NCI-H69 (cell line): ENCODE measurements at regions not wholly inside any gene's neighbourhood (a gene's known extent, or its start where the extent isn't known, plus 50 kb on each side); places are given as distances from the start of the nearest gene placed in this dataset.

Source experiments
- DNase-seq: peaks from one replicate; lab custom pipeline; 2025; lab: John Stamatoyannopoulos, UW

- DNase-seq: no peak
Observed at GRCh38 chr5:29963956-29964355, 1229.5 kb upstream of the CDH6 start.

DNA sequence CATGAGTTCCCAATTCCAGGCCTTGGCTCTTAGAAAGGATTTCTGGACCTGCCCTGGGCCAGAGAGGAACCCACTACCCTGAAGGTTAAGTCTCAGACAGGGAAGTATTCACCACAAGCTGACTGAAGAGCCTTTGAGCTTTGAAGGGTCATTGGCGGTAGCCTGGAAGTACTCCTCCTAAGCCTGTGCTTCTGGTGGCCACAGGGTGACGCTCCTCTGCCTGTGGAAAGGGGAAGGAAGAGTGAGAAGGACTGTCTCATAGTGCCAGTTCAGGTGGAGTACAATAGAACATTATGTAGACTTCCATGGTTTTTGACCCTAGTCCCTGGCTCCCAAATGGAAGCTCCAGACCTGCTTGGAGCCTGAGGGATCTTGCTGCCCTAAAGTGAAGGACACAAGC, 1233.2 kb upstream of the CDH6 start:
- peak; percentile 10 for DNase-seq

DNA sequence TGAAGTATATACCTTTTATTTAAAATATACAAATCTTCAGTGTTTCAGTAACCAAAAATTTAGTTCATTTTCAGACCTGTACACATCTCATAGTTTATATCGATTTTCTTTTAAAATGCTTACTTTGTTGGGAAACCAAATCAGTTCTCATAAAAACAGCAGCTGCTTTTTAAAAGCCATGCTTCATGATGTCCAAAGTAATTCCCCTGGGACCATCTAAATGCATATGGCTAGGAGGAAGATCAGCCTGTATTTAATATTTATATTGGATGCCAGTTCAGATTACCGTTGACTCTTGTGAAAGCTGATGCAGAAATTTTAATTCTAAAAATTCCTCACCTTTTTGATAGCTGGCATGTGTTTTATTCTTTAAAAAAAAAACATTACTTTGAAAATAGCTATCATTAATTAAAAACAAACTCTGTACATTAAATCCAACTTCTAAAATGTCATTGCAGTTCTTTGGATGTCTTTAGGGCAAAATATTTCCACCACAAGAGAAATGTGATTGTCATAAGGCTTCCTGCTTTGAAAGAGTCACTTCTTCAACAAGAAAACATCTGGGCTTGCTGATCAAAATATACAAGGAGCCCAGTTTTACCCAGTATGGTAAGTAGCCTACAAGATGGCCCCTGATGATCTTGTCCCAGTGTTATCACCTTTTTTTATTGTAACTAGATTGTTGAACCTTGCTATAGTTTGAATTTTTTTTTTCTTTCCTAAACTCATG, 1242.9 kb upstream of the CDH6 start:
- DNase-seq: peak; percentile 72

DNA sequence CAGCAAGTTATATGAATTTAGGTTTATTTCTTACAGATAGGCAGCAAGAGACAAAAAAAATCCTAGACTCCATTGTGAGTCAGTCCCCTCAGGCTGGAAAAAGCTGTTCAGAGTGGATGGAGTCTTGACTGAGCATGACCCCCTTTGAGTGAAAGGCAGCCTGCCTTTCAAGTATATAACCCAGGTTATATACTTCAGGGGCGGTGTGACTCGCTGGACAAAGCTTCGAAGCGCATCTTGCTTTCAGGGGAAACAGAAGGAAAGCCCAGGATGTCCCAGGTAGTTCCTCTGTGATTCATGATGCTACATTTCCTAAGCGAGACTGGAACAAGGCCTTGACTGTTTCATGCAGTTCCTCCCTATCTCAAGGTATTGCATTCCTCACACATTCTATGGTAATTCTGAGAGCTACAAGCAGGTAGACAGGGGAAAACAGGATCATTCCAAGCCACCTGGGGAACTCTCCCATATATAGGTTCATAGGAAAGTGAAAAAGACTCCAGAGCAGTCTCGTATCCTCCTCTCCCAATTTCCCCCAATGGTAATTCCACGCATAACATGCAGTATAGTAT, 1244.1 kb upstream of the CDH6 start:
- no peak for DNase-seq

- DNase-seq: no peak
Observed at GRCh38 chr5:29944327-29944726, 1249.2 kb upstream of the CDH6 start.

- DNase-seq: no peak
Observed at GRCh38 chr5:29942089-29942488, 1251.4 kb upstream of the CDH6 start.

- peak; percentile 39 for DNase-seq
Observed at GRCh38 chr5:29939988-29940387, 1253.5 kb upstream of the CDH6 start.

- DNase-seq: no peak
Observed at GRCh38 chr5:29935371-29935770, 1258.1 kb upstream of the CDH6 start.

DNA sequence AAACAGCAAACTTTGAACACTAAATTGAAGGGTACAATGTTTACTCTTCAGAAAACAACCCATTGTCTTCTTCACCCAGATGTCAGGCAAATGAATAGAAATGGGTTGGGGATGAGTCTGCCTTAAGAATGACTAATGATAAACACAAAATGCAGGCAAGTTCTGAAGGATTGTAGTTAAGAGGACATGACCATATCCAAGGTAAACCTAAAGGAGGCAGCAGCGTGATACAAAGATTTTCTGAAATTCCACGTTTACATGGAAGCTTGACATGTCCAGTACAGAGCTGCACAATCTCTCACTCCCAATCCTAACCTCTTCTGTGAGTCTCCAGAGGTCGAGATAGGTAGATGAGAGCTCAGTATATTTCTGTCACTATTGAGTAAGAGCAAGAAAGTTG, 1263.2 kb upstream of the CDH6 start:
- DNase-seq: peak; percentile 40

GRCh38 chr5:29924107-29924506, 1269.4 kb upstream of the CDH6 start:
- DNase-seq: no peak

DNA sequence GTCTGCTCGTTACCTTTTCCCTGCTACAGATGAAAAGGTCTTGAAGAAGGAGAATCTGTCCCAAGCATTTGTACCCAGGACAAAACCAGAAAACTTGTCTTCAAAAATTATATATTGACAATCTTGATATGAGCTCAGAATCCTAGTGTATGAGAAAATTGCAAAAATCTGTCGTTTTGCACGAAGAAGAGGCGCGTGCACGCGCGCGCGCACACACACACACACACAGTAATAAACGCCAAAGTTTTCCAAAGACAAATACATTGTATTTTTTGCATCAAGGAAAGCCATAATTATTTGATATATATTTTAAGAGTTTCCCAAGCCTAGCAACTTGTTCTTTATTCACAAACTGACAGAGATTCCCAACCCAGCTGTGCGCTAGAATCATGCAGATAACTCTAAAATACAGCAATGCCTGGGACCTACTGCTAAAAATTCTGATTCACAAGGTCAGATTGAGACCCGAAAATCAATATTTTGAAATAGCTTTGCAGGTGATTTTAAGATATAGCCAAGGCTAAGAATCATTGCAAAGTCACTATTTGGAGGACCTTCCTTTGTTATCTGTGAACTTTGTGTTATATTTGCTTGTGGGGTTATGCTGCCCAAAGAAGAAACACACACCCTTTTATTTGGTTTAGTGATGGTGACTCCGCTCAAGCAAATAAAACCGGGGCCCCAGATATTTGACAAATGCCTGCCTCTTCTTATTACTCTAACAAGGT, 1287.7 kb upstream of the CDH6 start:
- DNase-seq: no peak

- no peak for DNase-seq
Observed at GRCh38 chr5:29902859-29903258, 1290.6 kb upstream of the CDH6 start.

GRCh38 chr5:29899583-29899982, 1293.9 kb upstream of the CDH6 start:
- DNase-seq: peak; percentile 40

- peak; percentile 27 for DNase-seq
Observed at GRCh38 chr5:29897916-29898315, 1295.6 kb upstream of the CDH6 start.

DNA sequence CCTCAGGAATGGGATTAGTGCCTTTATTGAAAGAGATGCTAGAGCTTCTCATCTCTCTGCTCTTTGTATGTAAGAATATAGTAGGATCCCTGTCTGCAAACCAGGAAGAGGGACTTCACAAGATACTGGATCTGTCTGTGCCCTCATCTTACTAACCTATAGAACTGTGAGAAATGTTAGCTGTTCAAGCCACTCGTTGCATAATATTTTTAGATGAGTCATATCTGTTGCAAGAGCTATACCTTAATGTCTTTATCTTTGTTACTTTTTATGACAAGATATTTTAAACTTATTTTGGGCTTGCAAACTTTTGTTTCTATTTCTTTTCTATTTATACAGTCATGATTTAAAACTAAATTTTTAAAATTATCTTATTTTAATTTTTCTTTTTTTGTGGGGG, 1296.8 kb upstream of the CDH6 start:
- no peak for DNase-seq

- no peak for DNase-seq
Observed at GRCh38 chr5:29894668-29895067, 1298.8 kb upstream of the CDH6 start.

DNA sequence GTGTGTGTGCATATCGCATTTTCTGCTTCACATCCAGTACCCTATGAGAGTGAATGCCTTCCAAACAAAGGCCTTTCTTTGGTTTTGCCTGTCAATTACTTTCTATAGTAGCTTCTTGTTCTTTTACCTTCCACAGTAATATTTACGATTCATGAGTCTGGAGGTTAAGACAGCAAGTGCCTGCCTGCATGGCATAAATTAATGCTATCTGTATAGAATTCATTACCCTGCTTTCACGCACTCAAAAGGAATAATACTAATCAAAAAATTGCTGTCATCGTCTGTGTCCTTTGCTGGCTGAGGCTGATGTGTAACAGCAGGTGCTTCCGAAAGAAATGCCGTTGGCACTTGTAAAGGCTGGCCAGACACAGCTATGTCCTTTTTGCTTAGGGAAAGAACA, 1304.4 kb upstream of the CDH6 start:
- no peak for DNase-seq

GRCh38 chr5:29885595-29885994, 1307.9 kb upstream of the CDH6 start:
- no peak for DNase-seq

DNA sequence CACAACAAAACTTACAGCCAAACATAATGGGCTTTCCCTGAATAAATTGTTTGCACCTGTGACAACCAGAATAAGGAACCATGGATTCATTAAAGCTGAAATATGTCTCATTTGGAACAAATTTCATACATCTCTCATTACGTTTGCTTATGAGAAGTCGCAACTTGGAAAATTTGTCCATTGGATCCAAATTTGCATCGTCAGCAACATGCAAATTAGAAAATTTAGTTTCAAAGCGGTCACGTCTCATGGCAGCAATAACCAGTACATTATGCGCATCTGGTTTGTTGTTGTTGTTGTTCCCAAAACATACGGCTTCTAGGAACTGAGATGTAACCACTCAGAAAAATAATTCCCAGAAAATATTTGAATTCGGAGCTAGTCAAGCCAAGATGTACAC, 1311.5 kb upstream of the CDH6 start:
- DNase-seq: no peak

DNA sequence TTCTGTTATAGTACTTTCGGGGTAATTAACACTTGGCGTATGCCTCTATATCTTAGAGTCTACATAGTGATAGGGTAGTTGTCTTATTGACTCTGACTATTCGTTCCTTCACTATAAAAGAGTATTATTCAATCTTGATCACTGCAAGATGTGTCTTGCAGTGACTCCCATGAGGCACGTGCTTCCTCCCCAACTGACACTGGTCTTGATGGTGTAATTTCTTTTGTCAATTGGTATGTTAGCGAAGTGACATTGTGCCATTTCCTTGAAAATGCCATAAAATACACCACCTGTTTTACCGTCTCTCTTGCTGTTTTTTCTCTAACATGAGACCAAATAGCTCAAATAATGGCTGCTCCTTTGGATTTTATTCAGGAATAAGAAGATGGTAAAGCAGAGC, 1314.1 kb upstream of the CDH6 start:
- no peak for DNase-seq

DNA sequence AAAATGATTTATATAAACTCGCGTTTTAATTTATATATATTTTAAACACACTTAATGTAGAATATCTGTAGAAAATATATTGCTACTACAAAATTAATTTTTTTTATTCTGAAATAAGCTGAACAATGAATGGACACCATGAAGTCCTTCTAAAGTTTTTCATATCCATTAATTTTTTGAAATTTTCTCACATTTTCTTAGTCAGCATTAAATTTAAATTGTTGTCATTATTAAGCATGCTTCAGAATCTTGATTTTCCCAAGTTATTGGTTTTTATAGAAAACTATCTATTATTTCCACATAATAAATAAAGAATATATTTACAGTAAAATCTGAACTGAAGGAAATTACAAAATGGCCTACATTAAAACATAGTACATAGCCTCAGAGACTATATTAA, 1314.9 kb upstream of the CDH6 start:
- no peak for DNase-seq

GRCh38 chr5:29867155-29867554, 1326.3 kb upstream of the CDH6 start:
- no peak for DNase-seq

- DNase-seq: peak; percentile 55
Observed at GRCh38 chr5:29853711-29854220, 1339.7 kb upstream of the CDH6 start.
